GM12892 (cell line): ENCODE measurements at regions not wholly inside any gene's neighbourhood (a gene's known extent, or its start where the extent isn't known, plus 50 kb on each side); places are given as distances from the start of the nearest gene placed in this dataset.
"Not testable (repeated sequence)": the region's sequence is repeated elsewhere in the genome, so short reads cannot be mapped to it uniquely, and the experiment has no call there.

ENCODE experiments used
- DNase-seq: peaks from one replicate; pipeline ENCODE4 v3.0.0; 2011; ENCODE audit not compliant: insufficient read length
- FAIRE-seq: peaks from 2 replicates; lab custom pipeline; 2011; peaks lifted over from hg19 to GRCh38; lab: Jason Lieb, UNC
- POLR2A ChIP-seq: IDR thresholded peaks from 2 replicates; pipeline ENCODE4 v1.6.1; 2011; ENCODE audit warnings: low read depth, low read length, control low read depth
- POLR2AphosphoS5 ChIP-seq: IDR thresholded peaks from 2 replicates; pipeline ENCODE4 v1.6.1; 2011; ENCODE audit warnings: low read depth, low read length, control low read depth
- TAF1 ChIP-seq: IDR thresholded peaks from 2 replicates; pipeline ENCODE4 v1.6.1; 2011; ENCODE audit warnings: low read depth, mild to moderate bottlenecking, control low read depth, low read length, borderline replicate concordance

DNA sequence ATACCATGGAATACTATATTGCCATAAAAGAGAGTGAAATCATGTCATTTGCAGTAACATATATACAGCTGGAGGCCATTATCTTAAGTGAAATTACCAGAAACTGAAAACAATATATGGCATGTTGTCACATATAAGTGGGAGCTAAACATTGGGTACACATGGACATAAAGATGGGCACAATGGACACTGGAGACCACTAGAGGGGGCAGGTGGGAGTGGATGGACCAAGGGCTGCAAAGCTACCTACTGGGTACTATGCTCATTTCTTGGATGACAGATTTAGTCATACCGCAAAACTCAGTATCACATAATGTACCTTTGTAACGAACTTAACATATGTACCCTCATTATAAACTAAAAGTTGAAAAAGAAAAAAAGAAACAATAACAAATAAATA, 1167.6 kb downstream of the NXPH1 start:
- DNase-seq (no peak), FAIRE-seq (no peak)
- no peak for TF ChIP-seq POLR2A
- TF ChIP-seq TAF1: no peak
- no peak for TF ChIP-seq POLR2AphosphoS5

DNA sequence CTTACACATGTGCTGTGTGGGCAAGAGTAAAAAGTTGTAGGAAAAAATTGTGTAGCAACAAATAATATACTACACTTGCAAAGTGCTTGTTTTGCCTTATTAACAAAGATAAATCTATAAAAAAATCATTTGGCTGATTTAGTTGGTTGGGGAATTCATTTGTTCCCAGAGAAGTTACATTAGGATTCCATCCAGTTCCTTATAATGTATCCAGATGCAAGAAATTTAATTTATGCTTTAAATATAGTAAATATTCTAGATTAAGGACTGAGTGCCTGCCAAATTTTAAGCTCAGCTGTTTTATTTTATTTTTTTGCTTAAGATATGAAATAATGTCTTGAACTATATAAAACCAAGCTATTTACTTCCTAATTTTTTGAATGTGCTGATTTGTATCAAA, 1169.9 kb downstream of the NXPH1 start:
- DNase-seq (no peak), FAIRE-seq (no peak)
- TF ChIP-seq TAF1: no peak
- no peak for TF ChIP-seq POLR2A
- no peak for TF ChIP-seq POLR2AphosphoS5

DNA sequence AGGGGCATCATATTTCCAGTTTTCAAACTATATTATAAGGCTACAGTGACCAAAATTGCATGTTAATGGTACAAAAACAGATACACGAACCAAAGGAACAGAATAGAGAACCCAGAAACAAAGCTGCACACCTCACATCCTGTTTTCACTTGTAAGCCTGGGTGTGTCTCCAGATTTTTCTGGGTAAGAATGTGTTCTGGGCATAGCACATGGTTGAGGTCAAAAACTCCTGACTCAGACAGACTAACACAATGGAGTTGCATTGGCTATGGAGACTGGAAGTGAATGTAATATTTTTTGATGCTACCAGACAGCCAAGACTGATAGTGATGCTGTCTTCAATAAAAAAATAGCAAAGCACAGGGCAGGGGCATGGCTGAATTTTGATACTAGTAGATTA, 1175.2 kb downstream of the NXPH1 start:
- FAIRE-seq (no peak), DNase-seq (no peak)
- TF ChIP-seq TAF1 (no peak), POLR2AphosphoS5 (no peak), POLR2A (no peak)

DNA sequence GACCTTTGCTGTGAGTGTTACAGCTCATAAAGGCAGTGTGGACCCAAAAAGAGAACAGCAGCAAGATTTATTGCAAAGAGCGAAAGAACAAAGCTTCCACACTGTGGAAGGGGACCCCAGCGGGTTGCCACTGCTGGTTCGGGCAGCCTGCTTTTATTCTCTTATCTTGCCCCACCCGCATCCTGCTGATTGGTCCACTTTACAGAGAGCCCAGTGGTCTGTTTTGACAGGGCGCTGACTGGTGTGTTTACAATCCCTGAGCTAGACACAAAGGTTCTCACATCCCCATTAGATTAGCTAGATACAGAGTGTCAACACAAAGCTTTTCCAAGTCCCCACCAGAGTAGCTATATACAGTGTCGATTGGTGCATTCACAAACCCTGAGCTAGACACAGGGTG, 1187.5 kb downstream of the NXPH1 start:
- not testable (repeated sequence) for DNase-seq, FAIRE-seq

DNA sequence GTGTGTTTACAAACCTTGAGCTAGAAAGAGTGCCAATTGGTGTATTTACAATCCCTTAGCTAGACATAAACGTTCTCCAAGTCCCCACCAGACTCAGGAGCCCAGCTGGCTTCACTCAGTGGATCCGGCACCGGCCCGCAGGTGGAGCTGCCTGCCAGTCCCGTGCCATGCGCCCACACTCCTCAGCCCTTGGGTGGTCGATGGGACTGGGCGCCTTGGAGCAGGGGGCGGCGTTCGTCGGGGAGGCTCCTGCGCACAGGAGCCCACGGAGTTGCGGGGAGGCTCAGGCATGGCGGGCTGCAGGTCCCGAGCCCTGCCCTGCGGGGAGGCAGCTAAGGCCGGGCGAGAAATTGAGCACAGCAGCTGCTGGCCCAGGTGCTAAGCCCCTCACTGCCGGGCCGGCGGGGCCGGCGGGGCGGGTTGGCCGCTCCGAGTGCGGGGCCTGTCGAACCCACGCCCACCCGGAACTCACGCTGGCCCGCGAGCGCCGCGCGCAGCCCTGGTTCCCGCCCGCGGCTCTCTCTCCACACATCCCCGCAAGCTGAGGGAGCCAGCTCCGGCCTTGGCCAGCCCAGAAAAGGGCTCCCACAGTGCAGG, 1188.0 kb downstream of the NXPH1 start:
- not testable (repeated sequence) for FAIRE-seq

DNA sequence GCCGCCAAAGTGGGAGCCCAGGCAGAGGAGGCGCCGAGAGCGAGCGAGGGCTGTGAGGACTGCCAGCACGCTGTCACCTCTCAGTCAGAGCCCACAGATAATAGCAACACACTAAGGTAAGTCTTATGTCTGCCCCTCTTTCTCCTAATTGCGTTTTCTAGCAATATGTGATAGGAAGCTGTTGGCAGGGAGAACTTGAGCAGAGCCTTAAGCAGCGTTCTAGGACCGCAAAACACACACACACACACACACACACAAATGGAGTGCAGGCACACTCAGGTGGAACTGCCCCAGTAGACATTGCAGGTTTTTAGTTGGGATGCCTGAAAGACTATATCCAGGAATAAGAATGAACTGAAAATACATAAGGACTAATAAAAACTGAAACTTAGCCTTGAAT, 1188.5 kb downstream of the NXPH1 start:
- no peak for DNase-seq
- FAIRE-seq: no peak
- TF ChIP-seq TAF1 (no peak), POLR2A (no peak), POLR2AphosphoS5 (no peak)

More for the DNA sequence above, 1188.0 kb downstream of the NXPH1 start:
- not testable (repeated sequence) for DNase-seq

DNA sequence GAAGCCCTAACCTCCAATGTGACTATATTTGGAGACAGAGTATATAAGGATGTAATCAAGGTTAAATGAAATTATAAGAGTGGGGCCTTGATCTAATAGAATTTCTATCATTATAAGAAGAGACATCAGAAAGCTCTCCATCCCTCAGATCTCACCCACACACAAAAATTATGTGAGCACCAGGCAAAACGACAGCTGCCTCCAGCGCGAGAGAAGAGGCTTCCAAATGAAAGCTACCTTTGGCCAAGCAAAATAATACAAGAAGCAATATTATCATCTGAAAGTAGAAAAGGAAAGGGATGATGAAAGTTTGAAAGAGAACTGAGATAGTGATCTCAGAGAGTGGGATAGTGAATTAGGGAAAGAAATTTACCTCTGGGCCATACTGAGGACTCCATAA, 1192.5 kb downstream of the NXPH1 start:
- TF ChIP-seq POLR2A: no peak
- no peak for TF ChIP-seq TAF1
- FAIRE-seq: no peak
- DNase-seq: no peak

DNA sequence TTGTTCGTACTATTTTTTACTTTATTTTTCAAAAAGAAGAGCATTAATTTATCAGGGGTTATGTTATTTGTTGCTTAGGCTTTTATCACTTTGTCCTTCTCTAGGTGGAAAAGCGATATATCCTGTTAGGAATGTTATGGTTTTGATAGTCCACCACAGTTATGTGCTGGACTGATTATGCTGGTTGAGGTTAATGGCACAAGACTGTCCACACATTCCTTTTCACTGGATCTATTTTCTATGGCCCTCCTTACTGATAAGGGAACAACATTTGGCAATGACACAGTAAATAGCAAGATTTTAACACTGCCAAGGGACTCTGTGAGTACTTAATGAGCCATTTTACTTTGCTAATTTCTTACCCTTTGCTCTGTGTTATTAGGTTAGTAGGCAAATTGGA, 1212.3 kb downstream of the NXPH1 start:
- TF ChIP-seq TAF1 (no peak), POLR2AphosphoS5 (no peak), POLR2A (no peak)
- FAIRE-seq: no peak
- no peak for DNase-seq

DNA sequence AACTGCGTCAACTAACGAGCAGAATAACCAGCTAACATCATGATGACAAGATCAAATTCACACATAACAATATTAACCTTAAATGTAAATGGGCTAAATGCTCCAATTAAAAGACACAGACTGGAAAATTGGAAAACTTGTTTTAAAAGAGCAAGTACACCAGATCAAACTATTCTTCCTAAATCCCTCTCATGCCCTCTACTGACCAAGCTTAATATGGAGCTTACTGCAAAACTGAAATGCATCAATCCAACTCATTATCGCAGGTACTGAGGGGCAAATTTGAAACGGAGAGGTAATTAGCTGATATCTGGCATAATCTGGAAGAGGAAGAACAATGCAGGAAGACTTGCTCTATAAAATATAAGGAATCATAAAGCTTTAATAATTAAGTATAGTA, 1223.8 kb downstream of the NXPH1 start:
- TF ChIP-seq POLR2A: no peak
- FAIRE-seq (no peak), DNase-seq (no peak)

DNA sequence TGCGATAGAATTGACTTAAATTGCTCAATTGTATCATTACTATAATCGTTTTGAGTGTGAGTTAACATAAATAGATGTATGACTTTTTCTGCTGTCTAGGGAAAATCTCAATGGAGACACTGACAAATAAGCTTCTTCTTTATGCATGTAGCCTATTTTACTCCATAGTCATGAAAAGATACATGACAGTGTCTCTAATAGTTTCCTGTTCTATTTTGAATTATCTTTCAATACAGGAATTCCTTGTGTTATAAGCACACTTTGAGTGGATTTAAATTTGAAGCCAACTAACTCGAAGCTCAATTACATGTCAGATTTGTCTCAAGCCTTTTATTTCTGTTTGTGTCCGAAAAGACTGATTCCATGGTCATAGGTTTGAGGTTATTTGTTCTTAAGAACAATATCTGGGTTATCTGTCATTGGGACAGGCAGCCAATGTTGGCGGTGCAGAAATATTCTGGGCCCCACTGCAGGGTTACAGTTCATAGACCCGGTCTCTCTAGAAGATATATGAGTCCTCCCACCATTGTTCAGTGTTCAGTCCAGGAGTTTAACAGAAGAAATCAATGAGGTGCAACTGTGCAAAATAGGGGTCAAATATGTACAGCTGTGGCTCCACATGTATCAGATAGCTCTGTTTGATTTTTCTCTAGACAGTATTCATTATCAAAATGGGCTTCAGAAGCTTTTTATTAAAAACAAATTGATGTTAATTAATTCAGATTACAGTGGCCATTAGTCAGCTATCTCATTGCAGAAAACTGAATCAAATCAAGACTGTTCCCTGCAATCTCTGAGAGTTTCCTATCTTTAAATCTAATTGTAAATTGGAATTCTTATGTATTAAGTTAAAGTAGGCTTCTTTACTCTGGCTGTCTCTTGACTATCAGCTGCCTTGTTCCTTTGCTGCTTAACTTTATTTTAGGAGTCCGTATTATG, 1238.8 kb downstream of the NXPH1 start:
- TF ChIP-seq TAF1: no peak
- TF ChIP-seq POLR2AphosphoS5: no peak
- TF ChIP-seq POLR2A: no peak
- DNase-seq (no peak), FAIRE-seq (no peak)

DNA sequence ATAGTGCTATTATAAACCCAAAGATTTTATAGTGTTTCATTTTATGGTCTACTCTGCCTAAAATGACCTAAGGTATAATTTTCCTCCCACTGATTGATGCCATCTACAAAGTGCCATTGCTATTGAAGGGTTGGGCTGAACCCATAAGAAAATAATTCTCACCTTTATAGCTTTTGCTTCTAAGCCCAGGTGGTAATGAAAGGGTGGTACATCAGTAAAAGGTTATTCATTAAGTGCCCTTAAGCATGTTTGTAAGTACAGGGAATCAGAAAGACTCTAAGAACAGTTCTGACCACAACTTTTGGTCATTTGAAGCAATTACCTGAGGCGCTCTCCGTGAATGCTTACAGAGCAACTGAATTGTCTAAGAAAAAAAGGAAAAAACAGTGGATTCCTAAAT, 1247.3 kb downstream of the NXPH1 start:
- FAIRE-seq: no peak
- no peak for DNase-seq
- TF ChIP-seq TAF1 (no peak), POLR2A (no peak), POLR2AphosphoS5 (no peak)

DNA sequence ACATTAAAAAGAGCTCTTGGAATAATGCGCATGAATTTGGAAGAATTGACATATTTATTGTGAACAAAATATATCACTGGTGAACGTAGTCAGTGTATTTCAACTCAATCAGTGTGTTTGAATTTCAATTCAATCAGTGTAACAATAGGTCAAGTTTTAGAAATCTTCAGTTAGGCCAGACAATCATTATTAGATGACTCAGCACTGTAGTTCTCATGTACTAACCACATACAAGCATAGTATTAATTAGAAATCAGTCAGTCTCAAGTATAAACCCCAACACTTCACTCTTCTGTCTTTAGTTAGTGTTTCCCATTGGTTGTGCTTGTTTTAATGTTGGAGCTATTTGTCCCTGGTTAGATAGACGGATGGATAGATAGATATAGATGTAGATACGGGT, 1247.9 kb downstream of the NXPH1 start:
- no peak for TF ChIP-seq TAF1
- TF ChIP-seq POLR2A: no peak
- no peak for TF ChIP-seq POLR2AphosphoS5
- no peak for DNase-seq
- no peak for FAIRE-seq
